SIG-M5 treated with dmso at 0.1 percent for 504 hours (cell line): ENCODE measurements at regions not wholly inside any gene's neighbourhood (a gene's known extent, or its start where the extent isn't known, plus 50 kb on each side); places are given as distances from the start of the nearest gene placed in this dataset.
"Not testable (repeated sequence)": the region's sequence is repeated elsewhere in the genome, so short reads cannot be mapped to it uniquely, and the experiment has no call there.

ENCODE experiments used
- DNase-seq: peaks from one replicate; lab custom pipeline; 2025; ENCODE audit not compliant: unreplicated experiment; lab: John Stamatoyannopoulos, UW

DNA sequence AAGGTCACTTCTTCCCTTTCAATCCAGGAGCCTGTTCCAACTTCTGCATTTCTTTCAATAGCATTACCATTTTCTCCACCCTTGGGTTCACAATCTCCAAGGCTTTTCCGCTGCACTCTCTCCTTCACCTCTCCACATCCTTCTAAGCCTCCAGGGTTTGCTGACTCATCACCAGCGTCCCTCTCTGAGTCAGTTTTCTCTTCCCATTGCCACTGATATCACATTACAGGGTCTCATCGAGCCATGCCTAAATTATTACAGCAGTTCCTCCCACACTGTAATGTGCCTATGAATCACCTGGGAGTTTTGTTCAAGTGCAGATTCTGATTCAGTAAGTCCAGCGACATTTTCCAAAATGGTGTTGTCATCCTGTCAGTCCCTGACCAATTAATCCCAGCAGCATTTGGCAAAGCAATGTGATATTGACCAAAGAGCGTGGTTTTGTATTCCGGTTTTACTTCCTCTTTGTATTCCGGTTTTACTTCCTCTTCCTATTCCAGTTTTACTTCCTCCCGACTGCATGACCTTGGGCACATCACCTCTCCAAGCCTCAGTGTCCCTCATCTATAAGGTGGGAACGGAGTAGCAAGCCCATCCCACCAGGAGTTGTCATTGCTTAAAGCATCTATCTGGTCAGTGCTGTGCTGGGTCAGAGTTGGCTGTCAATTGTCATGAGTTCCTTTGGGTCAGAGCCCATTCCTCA is 208.3 kb upstream of the NBPF12 start:
- DNase-seq, result not testable (repeated sequence)

- not testable (repeated sequence) for DNase-seq
Measured at GRCh38 chr1:146715054-146715453, 223.1 kb upstream of the NBPF12 start.

DNA sequence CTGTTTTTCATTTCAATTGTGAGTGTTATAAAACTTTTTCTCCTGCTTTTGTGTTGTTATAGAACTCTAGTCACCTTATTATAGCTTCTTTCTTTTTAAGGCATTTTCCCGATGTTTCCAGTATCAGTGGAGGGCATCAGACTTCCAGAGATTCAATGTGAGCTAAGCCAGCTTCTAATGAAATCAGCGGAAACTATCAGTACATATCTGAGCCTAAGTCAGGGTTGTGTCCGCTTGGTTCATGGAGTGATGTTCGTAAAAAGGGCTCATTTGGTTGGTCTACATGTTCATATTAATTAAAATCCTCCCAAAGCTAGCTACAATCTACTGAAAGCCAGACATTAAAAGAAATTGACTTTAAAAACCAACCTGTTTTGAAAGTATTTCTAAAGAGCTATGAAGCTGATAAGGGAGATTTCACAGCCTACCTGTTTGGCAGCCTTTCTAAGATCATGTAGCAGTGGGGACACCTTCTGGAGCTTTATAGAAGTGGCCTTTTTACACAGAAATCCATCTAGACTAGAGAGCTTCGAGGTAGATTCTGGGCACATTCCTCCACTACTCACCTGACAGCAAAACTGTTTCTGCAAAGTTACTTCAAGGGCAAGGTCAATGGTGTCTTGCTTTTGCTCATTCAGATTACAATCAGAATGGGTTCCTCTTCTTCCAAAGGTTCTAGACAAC is 227.1 kb upstream of the NBPF12 start:
- DNase-seq, result peak; percentile 48

DNA sequence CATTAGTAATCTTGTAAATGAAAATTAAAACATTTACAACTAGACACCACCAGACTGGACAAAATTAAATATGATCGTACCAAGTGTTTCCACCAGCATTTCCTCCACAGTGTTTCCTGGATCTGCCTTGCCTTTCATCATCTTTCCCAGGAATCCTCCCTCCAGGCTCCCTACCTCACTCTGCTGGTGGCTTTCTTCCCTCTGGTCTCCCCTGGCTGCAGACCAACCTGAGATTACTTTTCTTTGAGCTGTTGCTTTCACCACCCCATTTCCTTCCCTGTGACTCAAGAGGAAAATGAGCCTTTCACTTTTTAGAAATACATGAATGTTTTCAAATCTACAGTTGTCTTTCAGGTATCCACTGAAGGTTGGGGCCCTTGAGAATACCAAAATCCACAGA is 228.8 kb upstream of the NBPF12 start:
- not testable (repeated sequence) for DNase-seq

DNA sequence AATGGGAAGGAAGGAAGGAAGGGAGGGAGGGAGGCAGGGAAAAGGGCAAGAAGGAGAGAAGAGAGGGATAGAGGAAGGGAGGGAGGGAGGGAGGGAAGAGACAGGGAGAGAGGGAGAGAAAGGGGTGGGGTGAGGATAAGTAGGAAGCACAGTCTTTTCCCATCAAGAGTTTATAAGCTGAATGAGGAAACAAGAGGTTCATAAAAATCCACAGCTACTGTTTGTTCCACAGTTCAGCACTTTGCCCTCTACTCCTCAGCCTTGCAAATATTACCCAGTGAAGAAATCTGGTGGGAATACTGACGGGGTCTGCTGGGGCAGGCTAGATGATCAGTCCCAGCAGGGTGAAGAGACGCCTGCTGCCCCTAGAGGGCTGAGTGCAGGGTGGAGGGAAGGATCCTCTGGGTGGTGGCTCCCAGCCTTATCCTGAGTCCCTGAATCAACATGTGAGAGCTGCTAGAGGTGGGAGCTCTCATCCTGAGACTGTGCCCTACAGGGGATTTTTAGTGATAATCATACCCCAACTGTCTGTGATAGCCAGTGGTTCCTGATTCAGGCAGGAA is 233.9 kb upstream of the NBPF12 start:
- DNase-seq, result not testable (repeated sequence)

- DNase-seq, result not testable (repeated sequence)
Measured at GRCh38 chr1:146701320-146701719, 236.8 kb upstream of the NBPF12 start.

- not testable (repeated sequence) for DNase-seq
Measured at GRCh38 chr1:146695388-146695787, 242.7 kb upstream of the NBPF12 start.

DNA sequence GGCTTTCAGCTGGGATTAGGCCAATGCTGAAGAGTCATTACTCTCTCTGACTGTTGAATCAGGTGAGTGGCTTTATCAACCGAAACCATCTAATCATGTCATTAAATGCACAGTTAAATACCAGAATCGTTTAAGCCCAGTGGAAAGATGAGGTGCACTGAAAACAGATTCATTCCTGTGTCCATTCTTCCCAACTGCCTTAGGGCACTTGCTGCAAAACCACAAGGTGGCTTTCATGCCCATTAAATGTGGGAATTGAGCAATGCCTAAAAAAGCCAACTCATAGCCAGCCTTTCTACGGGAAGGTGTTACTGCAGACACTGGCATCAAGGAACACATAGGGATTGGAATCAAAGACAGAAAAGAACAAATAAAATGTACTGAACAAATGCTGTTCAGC is 246.3 kb upstream of the NBPF12 start:
- not testable (repeated sequence) for DNase-seq

DNA sequence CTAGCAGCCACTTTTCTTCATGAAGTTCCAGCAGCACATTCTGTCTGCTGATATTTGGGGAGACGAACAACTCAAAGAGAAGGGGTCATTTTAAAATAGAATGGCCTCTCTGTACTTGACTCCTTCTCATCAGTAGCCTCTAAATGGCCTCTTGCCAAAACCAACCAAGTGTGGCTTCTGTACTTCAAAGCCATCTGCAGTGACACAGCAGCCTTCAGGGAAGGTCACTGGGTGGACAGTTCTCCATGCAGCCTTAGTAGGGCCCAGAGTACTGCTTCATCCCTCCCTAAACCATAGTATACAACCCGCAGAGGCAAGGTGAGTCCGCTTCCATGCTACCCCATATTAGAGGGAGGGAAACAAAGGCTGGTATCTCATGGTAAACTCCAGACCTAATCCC is 249.2 kb upstream of the NBPF12 start:
- not testable (repeated sequence) for DNase-seq

DNA sequence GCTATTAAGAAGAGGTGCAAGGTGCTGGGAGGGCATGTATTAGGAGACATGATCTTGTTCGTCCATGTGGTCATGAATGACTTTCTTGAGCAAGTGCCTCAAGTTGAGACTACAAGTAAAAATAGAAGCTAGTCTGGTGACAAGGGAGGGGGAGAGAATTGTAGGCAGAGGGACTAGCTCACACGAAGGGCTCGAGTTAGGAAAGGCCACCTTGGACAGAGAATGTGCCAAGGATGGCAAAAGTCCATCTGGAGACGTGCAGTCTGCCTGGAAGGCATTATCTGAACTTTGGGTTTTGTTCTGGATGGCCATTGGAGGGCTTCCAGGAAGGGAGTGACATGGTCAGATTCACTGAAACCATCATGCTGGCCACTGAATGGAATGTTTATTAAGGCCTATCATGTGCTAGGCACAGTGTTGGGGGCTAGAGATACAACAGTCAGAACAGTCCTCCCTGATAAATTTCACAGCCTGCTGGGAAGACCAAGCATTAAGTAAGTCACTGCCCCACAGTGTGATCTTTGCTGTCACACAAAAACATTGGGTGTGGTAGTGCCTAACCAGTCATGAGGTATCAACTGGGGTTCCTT is 251.3 kb upstream of the NBPF12 start:
- not testable (repeated sequence) for DNase-seq

- not testable (repeated sequence) for DNase-seq
Measured at GRCh38 chr1:146683126-146683429, 255.0 kb upstream of the NBPF12 start.

- DNase-seq, result not testable (repeated sequence)
Measured at GRCh38 chr1:146682227-146683125, 255.6 kb upstream of the NBPF12 start.

GRCh38 chr1:146673729-146674299 is 264.3 kb upstream of the NBPF12 start:
- peak; percentile 89 for DNase-seq

- not testable (repeated sequence) for DNase-seq
Measured at GRCh38 chr1:146672608-146673007, 265.5 kb upstream of the NBPF12 start.

GRCh38 chr1:146671588-146671987 is 266.5 kb upstream of the NBPF12 start:
- not testable (repeated sequence) for DNase-seq

- not testable (repeated sequence) for DNase-seq
Measured at GRCh38 chr1:146670832-146671566, 267.1 kb upstream of the NBPF12 start.

DNA sequence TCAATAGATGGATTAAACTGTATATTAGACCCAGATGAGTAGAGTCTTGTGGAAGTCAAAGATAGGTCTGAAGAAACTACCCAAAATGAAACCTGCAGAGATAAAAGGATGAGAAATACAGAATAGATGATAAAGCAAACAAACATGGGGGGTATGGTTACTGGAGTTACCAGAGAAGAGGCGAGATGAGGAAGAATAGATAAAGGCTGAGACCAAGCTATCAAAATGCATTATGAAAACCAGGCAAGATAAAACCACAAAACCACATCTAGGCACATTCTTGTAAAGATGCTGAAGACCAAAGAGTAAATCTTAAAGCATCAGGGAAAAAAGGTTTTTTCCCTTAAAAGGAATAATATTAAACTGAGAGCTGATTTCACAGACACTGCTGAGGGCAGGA is 271.8 kb upstream of the NBPF12 start:
- not testable (repeated sequence) for DNase-seq

DNA sequence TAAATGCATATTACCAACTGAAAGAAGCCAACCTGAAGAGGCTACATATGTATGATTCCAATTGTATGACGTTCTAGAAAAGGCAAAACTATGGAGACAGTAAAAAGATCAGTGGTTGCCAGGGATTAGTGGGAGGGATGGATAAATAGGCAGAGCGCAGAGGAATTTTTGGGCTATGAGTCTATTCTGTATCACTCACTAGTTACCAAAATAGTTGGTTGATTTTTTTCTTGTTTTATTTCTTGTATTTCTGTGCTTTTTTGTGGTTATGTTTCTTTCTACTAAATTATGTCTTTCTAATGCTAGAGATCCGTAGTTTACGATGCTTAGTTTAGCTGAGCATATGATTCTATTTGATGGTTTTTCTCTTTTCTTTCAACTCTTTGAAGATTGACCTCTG is 277.9 kb upstream of the NBPF12 start:
- DNase-seq, result not testable (repeated sequence)

DNA sequence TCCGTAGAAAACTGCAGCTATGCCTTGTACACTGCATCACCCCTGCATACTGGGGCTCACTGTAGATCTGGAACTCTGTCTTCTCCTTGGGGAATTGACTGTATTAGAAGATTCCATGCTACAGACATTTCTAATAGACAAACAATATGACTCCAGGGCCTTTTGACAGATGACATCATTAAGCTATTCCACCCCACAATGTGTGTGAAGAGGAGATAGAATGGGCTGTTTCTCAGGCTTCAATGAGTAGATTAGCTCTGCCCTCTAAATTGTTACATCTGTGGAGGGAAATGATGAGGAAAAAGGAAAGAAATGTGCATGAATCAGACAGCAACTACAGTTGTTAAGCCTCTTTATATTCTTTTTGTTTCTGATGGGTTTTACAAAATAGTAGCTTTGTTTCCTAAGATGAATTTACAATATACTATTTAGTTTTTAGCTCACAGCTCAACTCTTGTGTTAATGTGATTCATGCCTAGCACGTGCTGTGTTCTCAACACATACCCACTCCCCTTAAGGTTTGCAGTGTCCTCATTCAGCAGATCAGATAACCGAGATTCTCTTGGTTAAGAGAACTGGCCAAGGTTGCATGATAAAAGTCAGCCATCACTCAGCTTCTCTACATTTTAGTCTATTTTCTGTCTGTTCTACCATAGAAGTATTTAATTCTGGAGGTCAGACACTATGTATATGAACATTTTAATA is 281.6 kb upstream of the NBPF12 start:
- DNase-seq, result not testable (repeated sequence)
